ENCODE measurements at regions not wholly inside any gene's neighbourhood (a gene's known extent, or its start where the extent isn't known, plus 50 kb on each side); places are given as distances from the start of the nearest gene placed in this dataset.
A peak's percentile ranks its signal among the peaks of the same experiment; 100 is the strongest.
"Not testable (repeated sequence)": the region's sequence is repeated elsewhere in the genome, so short reads cannot be mapped to it uniquely, and the experiment has no call there.

GRCh38 chr2:64252251-64252978 lies 108.2 kb upstream of the PELI1 start:
- not testable (repeated sequence) for DNase-seq

- DNase-seq: not testable (repeated sequence)
Measured at GRCh38 chr2:64253421-64253820, 109.2 kb upstream of the PELI1 start.

- DNase-seq: no peak
Measured at GRCh38 chr2:64258566-64258965, 114.3 kb upstream of the PELI1 start.

- DNase-seq: peak; percentile 79
Measured at GRCh38 chr2:64259312-64259711, 115.1 kb upstream of the PELI1 start.

GRCh38 chr2:64260093-64260803 lies 116.0 kb upstream of the PELI1 start:
- DNase-seq: no peak

- DNase-seq: no peak
Measured at GRCh38 chr2:64260817-64261216, 116.6 kb upstream of the PELI1 start.

- no peak for DNase-seq
Measured at GRCh38 chr2:64262071-64262470, 117.9 kb upstream of the PELI1 start.

- no peak for DNase-seq
Measured at GRCh38 chr2:64262816-64263215, 118.6 kb upstream of the PELI1 start.

GRCh38 chr2:64263315-64263714 lies 119.1 kb upstream of the PELI1 start:
- no peak for DNase-seq

- no peak for DNase-seq
Measured at GRCh38 chr2:64267699-64268098, 123.5 kb upstream of the PELI1 start.

GRCh38 chr2:64268330-64269048 lies 124.3 kb upstream of the PELI1 start:
- DNase-seq: peak; percentile 30

- no peak for DNase-seq
Measured at GRCh38 chr2:64273524-64274398, 129.5 kb upstream of the PELI1 start.

- DNase-seq: no peak
Measured at GRCh38 chr2:64274399-64275173, 130.4 kb upstream of the PELI1 start.

- DNase-seq: no peak
Measured at GRCh38 chr2:64275174-64275466, 130.9 kb upstream of the PELI1 start.

- no peak for DNase-seq
Measured at GRCh38 chr2:64276417-64277095, 132.3 kb upstream of the PELI1 start.

- DNase-seq: no peak
Measured at GRCh38 chr2:64277101-64277849, 133.1 kb upstream of the PELI1 start.

- not testable (repeated sequence) for DNase-seq
Measured at GRCh38 chr2:64280812-64281211, 136.6 kb upstream of the PELI1 start.

GRCh38 chr2:64283006-64283570 lies 138.9 kb upstream of the PELI1 start:
- no peak for DNase-seq

- no peak for DNase-seq
Measured at GRCh38 chr2:64283641-64284361, 139.6 kb upstream of the PELI1 start.

- no peak for DNase-seq
Measured at GRCh38 chr2:64284751-64285150, 140.5 kb upstream of the PELI1 start.
